ENCODE measurements at regions not wholly inside any gene's neighbourhood (a gene's known extent, or its start where the extent isn't known, plus 50 kb on each side); places are given as distances from the start of the nearest gene placed in this dataset.
"Not testable (repeated sequence)": the region's sequence is repeated elsewhere in the genome, so short reads cannot be mapped to it uniquely, and the experiment has no call there.

DNA sequence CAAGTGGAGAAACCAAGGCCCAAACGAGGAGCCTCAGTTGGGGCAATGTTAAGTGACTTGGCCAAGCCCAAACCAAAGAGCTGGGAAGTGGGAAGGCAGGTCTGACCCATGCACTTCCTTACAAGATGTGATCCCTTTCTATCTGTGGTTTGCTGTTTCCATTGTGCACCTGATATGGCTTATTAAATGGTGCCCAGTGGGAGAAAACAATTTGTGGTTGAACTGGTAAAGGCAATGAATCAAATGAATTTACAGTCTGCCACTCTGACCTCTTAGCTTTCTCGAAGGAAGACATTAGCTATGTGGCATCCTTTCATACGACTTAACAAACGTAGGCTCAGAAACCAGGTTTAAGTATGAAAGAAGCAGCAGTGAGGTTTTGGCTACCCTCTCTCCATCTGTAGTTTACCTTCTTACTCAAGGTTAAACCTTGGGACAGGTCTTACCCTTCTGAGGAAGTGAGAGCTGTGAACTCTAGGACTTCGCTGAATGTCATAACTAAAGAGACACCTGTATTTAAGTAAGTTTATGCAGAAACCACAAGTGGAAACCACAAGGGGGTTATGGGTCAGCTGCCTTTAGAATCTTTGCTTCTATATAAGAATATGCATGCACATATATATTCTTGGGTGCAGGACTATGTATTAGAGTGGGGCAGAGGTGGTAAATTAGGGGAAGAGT lies 100.5 kb upstream of the SPATA31D4 start:
- Histone ChIP-seq H3K27ac (peak overlapping the region in 1 of 4 donors; percentile 73), H3K4me1 (peaks cover 0 to 20% (median 0%) of the 10 kb centered on the region in 3 donors), H3K9me3 (no peaks in the 10 kb centered on the region), H3K27me3 (no peaks in the 10 kb centered on the region), H3K4me3 (no peak overlapping the region), H3K36me3 (no peaks in the 10 kb centered on the region)
- 67 to 82% methylated on average over 5 of the region's 5 CpGs for WGBS, 2 donors
- no peak for TF ChIP-seq POLR2A (IDR thresholded peaks at IDR 0.05)
- TF ChIP-seq, protein P1, sequence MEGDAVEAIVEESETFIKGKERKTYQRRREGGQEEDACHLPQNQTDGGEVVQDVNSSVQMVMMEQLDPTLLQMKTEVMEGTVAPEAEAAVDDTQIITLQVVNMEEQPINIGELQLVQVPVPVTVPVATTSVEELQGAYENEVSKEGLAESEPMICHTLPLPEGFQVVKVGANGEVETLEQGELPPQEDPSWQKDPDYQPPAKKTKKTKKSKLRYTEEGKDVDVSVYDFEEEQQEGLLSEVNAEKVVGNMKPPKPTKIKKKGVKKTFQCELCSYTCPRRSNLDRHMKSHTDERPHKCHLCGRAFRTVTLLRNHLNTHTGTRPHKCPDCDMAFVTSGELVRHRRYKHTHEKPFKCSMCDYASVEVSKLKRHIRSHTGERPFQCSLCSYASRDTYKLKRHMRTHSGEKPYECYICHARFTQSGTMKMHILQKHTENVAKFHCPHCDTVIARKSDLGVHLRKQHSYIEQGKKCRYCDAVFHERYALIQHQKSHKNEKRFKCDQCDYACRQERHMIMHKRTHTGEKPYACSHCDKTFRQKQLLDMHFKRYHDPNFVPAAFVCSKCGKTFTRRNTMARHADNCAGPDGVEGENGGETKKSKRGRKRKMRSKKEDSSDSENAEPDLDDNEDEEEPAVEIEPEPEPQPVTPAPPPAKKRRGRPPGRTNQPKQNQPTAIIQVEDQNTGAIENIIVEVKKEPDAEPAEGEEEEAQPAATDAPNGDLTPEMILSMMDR (IDR thresholded peaks at IDR 0.05): no peak
- DNase-seq: no peak
- intact Hi-C loops (cut with DNase I): no loop called here

DNA sequence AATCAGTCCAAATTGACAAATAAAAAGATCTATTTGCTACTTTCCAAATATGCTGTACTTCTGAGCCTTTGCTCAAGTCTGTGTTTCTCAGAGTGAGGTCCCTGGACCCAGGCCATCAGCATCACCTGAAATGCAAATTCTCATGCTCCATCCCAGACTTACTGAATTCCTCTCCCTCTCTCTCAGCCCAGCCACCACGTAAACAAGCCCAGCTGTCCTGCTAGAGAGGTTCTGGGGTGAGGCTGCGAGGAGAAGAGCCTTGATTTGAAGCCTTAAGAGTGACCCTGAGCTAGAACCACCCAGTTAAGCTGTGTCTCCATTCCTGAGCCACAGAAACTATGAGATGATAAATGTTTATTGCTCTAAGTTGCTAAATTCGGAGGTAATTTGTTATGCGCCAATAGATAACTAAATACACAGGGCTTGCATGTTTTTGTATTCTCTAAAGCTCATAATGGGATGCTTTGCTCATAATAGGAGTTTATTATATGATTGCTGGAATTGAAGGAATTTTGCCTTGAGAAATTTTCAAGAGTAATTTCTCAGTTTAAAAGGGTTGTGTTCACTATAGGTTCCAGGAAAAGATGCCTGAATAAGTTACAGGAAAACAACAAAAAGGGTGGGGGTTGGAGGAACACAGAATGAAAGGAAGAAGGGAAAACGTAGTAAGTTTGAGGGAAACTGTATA lies 98.9 kb upstream of the SPATA31D4 start:
- 52 to 76% methylated on average over 4 to 5 of the region's 5 CpGs for WGBS, 2 donors

DNA sequence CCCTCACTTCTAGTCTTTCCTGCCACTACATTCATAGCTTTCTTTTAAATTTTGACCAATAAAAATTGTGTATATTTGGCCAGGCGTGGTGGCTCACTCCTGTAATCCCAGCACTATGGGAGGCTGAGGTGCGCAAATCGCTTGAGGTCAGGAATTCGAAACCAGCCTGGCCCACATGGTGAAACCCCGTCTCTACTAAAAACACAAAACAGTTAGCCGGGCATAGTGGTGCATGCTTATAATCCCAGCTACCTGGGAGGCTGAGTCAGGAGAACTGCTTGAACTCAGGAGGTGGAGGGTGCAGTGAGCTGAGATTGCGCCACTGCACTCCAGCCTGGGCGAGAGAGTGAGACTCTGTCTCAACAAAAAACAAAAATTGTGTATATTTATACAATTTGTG lies 97.8 kb upstream of the SPATA31D4 start:
- H3K9me3 ChIP-seq; H3K27ac ChIP-seq; H3K36me3 ChIP-seq; DNase-seq; H3K27me3 ChIP-seq; H3K4me3 ChIP-seq; intact Hi-C loops (cut with DNase I): not testable (repeated sequence)
- H3K4me1 ChIP-seq: peaks cover 0 to 14% (median 0%) of the 10 kb centered on the region in 3 donors
- WGBS, 2 donors: 92 to 100% methylated on average over 4 to 8 of the region's 8 CpGs

More for the DNA sequence above, 98.9 kb upstream of the SPATA31D4 start:
- DNase-seq: no peak
- Histone ChIP-seq H3K4me1 (peaks cover 0 to 14% (median 0%) of the 10 kb centered on the region in 3 donors), H3K4me3 (no peak overlapping the region), H3K36me3 (no peaks in the 10 kb centered on the region), H3K27me3 (no peaks in the 10 kb centered on the region), H3K9me3 (no peaks in the 10 kb centered on the region), H3K27ac (peak overlapping the region in 2 of 4 donors; percentile 39 to 46)
- TF ChIP-seq, protein P1 (IDR thresholded peaks at IDR 0.05): no peak
- no peak for TF ChIP-seq POLR2A (IDR thresholded peaks at IDR 0.05)
- intact Hi-C loops (cut with DNase I): no loop called here

DNA sequence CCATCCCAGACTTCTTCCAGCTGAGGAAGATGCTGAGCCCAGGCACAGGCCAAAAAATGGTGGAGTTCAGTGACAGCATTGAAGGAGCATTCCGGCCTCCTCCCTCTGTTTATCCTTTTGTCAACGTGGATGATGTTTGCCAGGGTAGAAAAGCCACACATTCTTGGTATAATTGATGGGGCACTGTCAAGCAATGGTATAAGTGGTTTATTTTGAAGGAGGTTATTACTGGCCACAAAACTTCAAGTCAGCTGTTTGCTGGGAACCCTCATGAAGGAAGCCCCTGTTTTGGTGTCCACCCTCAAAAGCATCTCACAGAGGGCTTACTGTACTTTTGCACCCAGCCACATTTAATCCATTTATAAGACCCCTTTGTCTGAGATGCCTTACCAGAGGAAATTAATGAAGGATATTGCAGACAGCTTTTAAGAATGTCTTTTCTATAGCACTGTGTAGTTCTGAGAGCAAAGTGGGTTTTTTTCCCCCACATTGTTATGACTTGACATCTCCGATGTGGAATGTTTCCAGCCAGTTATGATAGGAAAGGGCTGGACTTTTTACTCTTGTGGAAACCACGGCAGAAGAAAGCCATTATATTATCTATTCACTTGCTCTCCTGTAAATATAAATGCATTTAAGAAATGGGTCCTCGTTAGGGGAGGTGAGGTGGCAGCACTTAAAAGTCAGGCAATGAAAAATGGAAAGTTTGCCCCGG lies 95.5 kb upstream of the SPATA31D4 start:
- Histone ChIP-seq H3K4me3 (no peak overlapping the region), H3K4me1 (peaks cover 0 to 5% (median 0%) of the 10 kb centered on the region in 3 donors), H3K27ac (peak overlapping the region in 3 of 4 donors; percentile 44 to 64 (median 56)), H3K9me3 (no peaks in the 10 kb centered on the region), H3K27me3 (no peaks in the 10 kb centered on the region), H3K36me3 (no peaks in the 10 kb centered on the region)
- no peak for TF ChIP-seq POLR2A (IDR thresholded peaks at IDR 0.05)
- TF ChIP-seq, protein P1 (IDR thresholded peaks at IDR 0.05): no peak
- 58 to 65% methylated on average over 6 of the region's 6 CpGs for WGBS, 2 donors
- DNase-seq: no peak
- intact Hi-C loops (cut with DNase I): no loop called here

DNA sequence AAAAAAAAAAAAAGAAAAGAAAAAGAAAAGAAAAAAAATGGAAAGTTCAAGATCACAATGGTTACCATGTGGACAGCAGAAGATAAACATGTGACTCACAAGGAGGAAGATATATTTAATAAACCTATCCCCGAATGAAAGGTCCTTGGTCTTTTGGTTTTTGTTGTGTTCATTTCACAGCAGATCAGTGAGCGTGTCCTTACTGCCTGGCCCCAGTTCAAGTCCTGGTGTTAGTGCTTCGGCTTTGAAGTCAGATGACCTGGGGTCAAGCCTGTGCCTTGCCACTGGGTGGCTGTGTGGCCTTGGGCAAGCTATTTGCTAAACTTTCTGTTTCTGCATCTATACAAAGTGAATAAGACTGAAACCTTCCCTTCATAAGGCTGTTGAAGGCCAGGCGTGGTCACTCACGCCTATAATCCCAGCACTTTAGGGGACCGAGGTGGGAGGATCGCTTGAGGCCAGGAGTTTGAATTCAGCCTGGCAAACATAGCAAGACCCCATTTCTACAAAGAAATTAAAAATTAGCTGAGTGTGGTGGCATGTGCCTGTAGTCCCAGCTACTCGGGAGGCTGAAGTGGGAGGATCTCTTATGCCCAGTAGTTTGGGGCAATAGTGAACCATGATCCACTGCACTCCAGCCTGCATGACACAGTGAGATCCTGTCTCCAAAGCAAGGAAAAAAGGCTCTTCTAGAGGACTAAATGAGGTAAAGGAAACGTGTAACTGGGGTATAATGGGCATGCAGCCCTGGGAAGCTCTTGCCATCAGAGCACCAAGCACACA lies 94.5 kb upstream of the SPATA31D4 start:
- intact Hi-C loops (cut with DNase I): no loop called here
- Histone ChIP-seq H3K4me3 (no peak overlapping the region), H3K36me3 (no peaks in the 10 kb centered on the region), H3K27me3 (no peaks in the 10 kb centered on the region), H3K9me3 (no peaks in the 10 kb centered on the region), H3K27ac (peak overlapping the region in 3 of 4 donors; percentile 44 to 64 (median 47)), H3K4me1 (peaks cover 0 to 5% (median 0%) of the 10 kb centered on the region in 3 donors)
- no peak for TF ChIP-seq POLR2A (IDR thresholded peaks at IDR 0.05)
- TF ChIP-seq, protein P1 (IDR thresholded peaks at IDR 0.05): peak in 1 of 6 experiments; percentile 18
- 58 to 73% methylated on average over 6 to 9 of the region's 9 CpGs for WGBS, 2 donors
- no peak for DNase-seq
